IMR-90 (cell line): ENCODE measurements at regions not wholly inside any gene's neighbourhood (a gene's known extent, or its start where the extent isn't known, plus 50 kb on each side); places are given as distances from the start of the nearest gene placed in this dataset.
A peak's percentile ranks its signal among the peaks of the same experiment; 100 is the strongest.

Experiments
- ATAC-seq: fragments of 200-7000 bp; cut with Tn5 transposase; 2 replicates; pipeline ENCODE4 v1.9.1; 2020; ENCODE audit warnings: low read depth, mild to moderate bottlenecking, moderate library complexity
- BruUV-seq: library from RNA; stranded (reverse); fragments of 400-500 nt; replicated peaks from 2 replicates; lab custom pipeline; 2021; lab: Mats Ljungman, UMichigan
- CTCF ChIA-PET: fragments of 300-600 bp; formaldehyde crosslinking; extraction: SDS; loops from one replicate; lab custom pipeline; 2021; ENCODE audit warnings: antibody characterized with exemption; lab: Yijun Ruan, JAX
- POLR2A ChIA-PET: fragments of 300-600 bp; sonication (Branson Sonifier 250); formaldehyde crosslinking; loops from one replicate; lab custom pipeline; 2022; ENCODE audit warnings: antibody characterized with exemption; ENCODE audit not compliant: unreplicated experiment; lab: Charles Lee
- DNase-seq: peaks from one replicate; pipeline ENCODE4 v3.0.0; 2013
- H2AFZ ChIP-seq: replicated peaks from 2 replicates; pipeline ENCODE3; 2013; ENCODE audit warnings: low read length, mild to moderate bottlenecking; ENCODE audit not compliant: poor library complexity
- H2AK5ac ChIP-seq: 2 replicates; pipeline ENCODE4 v1.6.1; 2013; ENCODE audit warnings: low read depth, low read length, inconsistent platforms
- H2AK9ac ChIP-seq: replicated peaks from 2 replicates; pipeline ENCODE3; 2013; ENCODE audit warnings: mild to moderate bottlenecking, low read depth, low read length, moderate library complexity; ENCODE audit not compliant: poor library complexity
- H2BK120ac ChIP-seq: 2 replicates; pipeline ENCODE4 v1.6.1; 2013; ENCODE audit warnings: low read depth, low read length, inconsistent platforms
- H2BK15ac ChIP-seq: 3 replicates; pipeline ENCODE4 v1.6.1; 2013; ENCODE audit warnings: low read depth, low read length, inconsistent platforms
- H2BK20ac ChIP-seq: 2 replicates; pipeline ENCODE4 v1.6.1; 2013; ENCODE audit warnings: low read depth, mild to moderate bottlenecking, inconsistent platforms, low read length, moderate library complexity
- H2BK5ac ChIP-seq: 2 replicates; pipeline ENCODE4 v1.6.1; 2013; ENCODE audit warnings: mild to moderate bottlenecking, low read depth, low read length, inconsistent platforms; ENCODE audit not compliant: poor library complexity, severe bottlenecking
- H3K14ac ChIP-seq: replicated peaks from 2 replicates; pipeline ENCODE4 v1.6.1; 2013; ENCODE audit warnings: low read depth, low read length, inconsistent platforms
- H3K18ac ChIP-seq: 2 replicates; pipeline ENCODE4 v1.6.1; 2013; ENCODE audit warnings: low read depth, low read length, control low read depth
- H3K23ac ChIP-seq: 2 replicates; pipeline ENCODE4 v1.6.1; 2013; ENCODE audit warnings: low read depth, low read length, inconsistent platforms
- H3K27ac ChIP-seq: 2 replicates; pipeline ENCODE4 v1.5.1; 2013; ENCODE audit warnings: mild to moderate bottlenecking, control low read depth, low read length; ENCODE audit not compliant: insufficient read depth
- H3K27me3 ChIP-seq: 2 replicates; pipeline ENCODE4 v1.6.1; 2013; ENCODE audit warnings: low read length; ENCODE audit not compliant: control insufficient read depth, insufficient read depth
- H3K36me3 ChIP-seq: 2 replicates; pipeline ENCODE4 v1.6.1; 2013; ENCODE audit warnings: low read length, mixed read lengths; ENCODE audit not compliant: control insufficient read depth, insufficient read depth
- H3K4ac ChIP-seq: 2 replicates; pipeline ENCODE4 v1.6.1; 2013; ENCODE audit warnings: low read depth, low read length, inconsistent platforms
- H3K4me1 ChIP-seq: 2 replicates; pipeline ENCODE4 v1.6.1; 2013; ENCODE audit warnings: low read length, mixed read lengths; ENCODE audit not compliant: control insufficient read depth, insufficient read depth
- H3K4me2 ChIP-seq: 2 replicates; pipeline ENCODE4 v1.6.1; 2013; ENCODE audit warnings: low read depth, mild to moderate bottlenecking, control low read depth, low read length, moderate library complexity
- H3K4me3 ChIP-seq: 2 replicates; pipeline ENCODE4 v1.5.1; 2013; ENCODE audit warnings: low read depth, mild to moderate bottlenecking, control low read depth, low read length, moderate library complexity; ENCODE audit not compliant: insufficient read depth
- H3K56ac ChIP-seq: 2 replicates; pipeline ENCODE4 v1.6.1; 2013; ENCODE audit warnings: low read length, inconsistent platforms; ENCODE audit not compliant: insufficient read depth; ENCODE audit errors: extremely low read depth
- H3K79me1 ChIP-seq, 2 experiments: 2 replicates each; pipeline ENCODE4 v1.6.1; 2013; ENCODE audit warnings: low read length in 2 of 2, inconsistent platforms in 1 of 2, low read depth in 1 of 2
- H3K9ac ChIP-seq: 2 replicates; pipeline ENCODE4 v1.6.1; 2013; ENCODE audit warnings: low read depth, low read length, control low read depth
- H3K9me1 ChIP-seq: 2 replicates; pipeline ENCODE4 v1.6.1; 2013; ENCODE audit warnings: low read length, inconsistent platforms; ENCODE audit not compliant: insufficient read depth
- H3K9me3 ChIP-seq: 2 replicates; pipeline ENCODE4 v1.6.1; 2013; ENCODE audit warnings: low read length; ENCODE audit not compliant: control insufficient read depth, insufficient read depth
- H4K20me1 ChIP-seq: 2 replicates; pipeline ENCODE4 v1.6.1; 2013; ENCODE audit warnings: low read length, inconsistent platforms; ENCODE audit not compliant: insufficient read depth
- H4K5ac ChIP-seq: 2 replicates; pipeline ENCODE4 v1.6.1; 2013; ENCODE audit warnings: mild to moderate bottlenecking, low read depth, low read length, control low read depth
- H4K8ac ChIP-seq, 2 experiments: 2 replicates each; pipeline ENCODE4 v1.6.1; 2013; ENCODE audit warnings: low read depth in 2 of 2, low read length in 2 of 2, control low read depth in 1 of 2, inconsistent platforms in 1 of 2
- H4K91ac ChIP-seq: 2 replicates; pipeline ENCODE4 v1.6.1; 2013; ENCODE audit warnings: low read depth, low read length, inconsistent platforms; ENCODE audit not compliant: insufficient read depth
- BHLHE40 ChIP-seq: fragments of 150-350 bp; IDR thresholded peaks from 2 replicates; pipeline ENCODE4 v1.6.1; 2016; ENCODE audit warnings: mild to moderate bottlenecking, low read depth, low read length
- CEBPB ChIP-seq: IDR thresholded peaks from 2 replicates; pipeline ENCODE4 v1.6.1; 2012; ENCODE audit warnings: low read depth, low read length, improper control_type of control experiment
- CHD1 ChIP-seq: IDR thresholded peaks from 2 replicates; pipeline ENCODE4 v1.6.1; 2012; ENCODE audit warnings: low read depth, low read length, improper control_type of control experiment
- CTCF ChIP-seq: conservative IDR thresholded peaks from 2 replicates; pipeline ENCODE4 v1.5.1; 2012; ENCODE audit warnings: mild to moderate bottlenecking, low read depth, low read length, improper control_type of control experiment
- ELK1 ChIP-seq: fragments of 150-350 bp; IDR thresholded peaks from 2 replicates; pipeline ENCODE4 v1.6.1; 2016; ENCODE audit warnings: low read depth, mild to moderate bottlenecking, low read length, moderate library complexity, borderline replicate concordance
- FOS ChIP-seq: fragments of 150-350 bp; IDR thresholded peaks from 2 replicates; pipeline ENCODE4 v1.6.1; 2016; ENCODE audit warnings: low read depth, low read length
- MAFK ChIP-seq: IDR thresholded peaks from 2 replicates; pipeline ENCODE4 v1.6.1; 2012; ENCODE audit warnings: low read depth, low read length, improper control_type of control experiment
- MAZ ChIP-seq: IDR thresholded peaks from 2 replicates; pipeline ENCODE4 v1.6.1; 2012; ENCODE audit warnings: low read depth, mild to moderate bottlenecking, low read length, improper control_type of control experiment, moderate library complexity, borderline replicate concordance
- MXI1 ChIP-seq: IDR thresholded peaks from 2 replicates; pipeline ENCODE4 v1.6.1; 2012; ENCODE audit warnings: low read depth, mild to moderate bottlenecking, low read length, moderate library complexity, borderline replicate concordance
- NFE2L2 ChIP-seq: fragments of 150-350 bp; IDR thresholded peaks from 2 replicates; pipeline ENCODE4 v1.6.1; 2016; ENCODE audit warnings: low read depth, mild to moderate bottlenecking, low read length
- POLR2A ChIP-seq: IDR thresholded peaks from 2 replicates; pipeline ENCODE4 v1.6.1; 2012; ENCODE audit warnings: mild to moderate bottlenecking, low read depth, low read length
- RAD21 ChIP-seq: IDR thresholded peaks from 2 replicates; pipeline ENCODE4 v1.6.1; 2012; ENCODE audit warnings: low read length, improper control_type of control experiment
- RCOR1 ChIP-seq: IDR thresholded peaks from 2 replicates; pipeline ENCODE4 v1.6.1; 2012; ENCODE audit warnings: mild to moderate bottlenecking, low read length, improper control_type of control experiment; ENCODE audit not compliant: insufficient replicate concordance
- RFX5 ChIP-seq: IDR thresholded peaks from 2 replicates; pipeline ENCODE4 v1.8.0; 2012; ENCODE audit warnings: low read depth, mild to moderate bottlenecking, low read length, moderate library complexity
- SMC3 ChIP-seq: fragments of 150-350 bp; IDR thresholded peaks from 2 replicates; pipeline ENCODE4 v1.6.1; 2016; ENCODE audit warnings: low read depth, mild to moderate bottlenecking, antibody characterized with exemption, low read length, moderate library complexity
- USF2 ChIP-seq: fragments of 150-350 bp; IDR thresholded peaks from 2 replicates; pipeline ENCODE4 v1.6.1; 2017; ENCODE audit warnings: mild to moderate bottlenecking, antibody characterized with exemption, low read length, low read depth
- WGBS, 2 experiments: methylation state at CpG; one replicate each; pipeline versions ENCODE4 v1.1.5 to v1.1.7; 2013; ENCODE audit warnings: missing lambda C conversion rate in 2 of 2; ENCODE audit not compliant: insufficient read length in 1 of 2; ENCODE audit errors: extremely low coverage in 2 of 2; 5-methylcytosine and 5-hydroxymethylcytosine counted together
- dilution Hi-C: fragments of 300-500 bp; cut with HindIII; formaldehyde crosslinking; loops from one replicate; pipeline ENCODE4 v1.14.3; 2018; ENCODE audit warnings: low sequenced_read_pairs; ENCODE audit not compliant: unreplicated experiment
- in situ Hi-C: fragments of 300-500 bp; cut with MboI; formaldehyde crosslinking; loops from 3 replicates; pipeline ENCODE4 v1.14.3; 2019; ENCODE audit warnings: low sequenced_read_pairs, inconsistent platforms, mixed read lengths
- intact Hi-C: fragments of 100-400 bp; cut with micrococcal nuclease; formaldehyde crosslinking; loops from 2 replicates; pipeline ENCODE4 v1.10.0; 2022

- H2BK15ac ChIP-seq: no peak overlapping the region
- H4K20me1 ChIP-seq: no peaks in the 10 kb centered on the region
- ChIA-PET POLR2A (no interaction called here), CTCF (no interaction called here)
- in situ Hi-C loops: no loop called here
- no peak overlapping the region for H3K4ac ChIP-seq
- no peak overlapping the region for H3K56ac ChIP-seq
- BruUV-seq: no TSS peak
- H4K91ac ChIP-seq: no peak overlapping the region
- peak; percentile 62 for ATAC-seq
- H3K9me3 ChIP-seq: no peaks in the 10 kb centered on the region
- H3K23ac ChIP-seq: no peak overlapping the region
- no peak overlapping the region for H2AK5ac ChIP-seq
- H3K36me3 ChIP-seq: no peaks in the 10 kb centered on the region
- TF ChIP-seq USF2 (no peak), BHLHE40 (no peak), CEBPB (no peak), MXI1 (no peak), FOS (no peak), NFE2L2 (no peak), POLR2A (no peak), CHD1 (no peak), ELK1 (no peak), RCOR1 (no peak), MAFK (no peak), MAZ (no peak), SMC3 (no peak), CTCF (no peak), RAD21 (no peak), RFX5 (no peak)
- no peak overlapping the region for H3K4me3 ChIP-seq
- H3K27me3 ChIP-seq: no peaks in the 10 kb centered on the region
- peak; percentile 10 for DNase-seq
- H3K18ac ChIP-seq: no peak overlapping the region
- no peak overlapping the region for H2BK120ac ChIP-seq
- H3K27ac ChIP-seq: no peak overlapping the region
- no peak overlapping the region for H3K9ac ChIP-seq
- no peak overlapping the region for H4K8ac ChIP-seq
- H3K14ac ChIP-seq: no peak overlapping the region
- no peak overlapping the region for H2AK9ac ChIP-seq
- intact Hi-C loops: no loop called here
- H3K79me1 ChIP-seq: no peaks in the 10 kb centered on the region
- no peaks in the 10 kb centered on the region for H3K4me1 ChIP-seq
- no peak overlapping the region for H2AFZ ChIP-seq
- dilution Hi-C loops: no loop called here
- no peaks in the 10 kb centered on the region for H3K9me1 ChIP-seq
- no peak overlapping the region for H2BK20ac ChIP-seq
- no peak overlapping the region for H3K4me2 ChIP-seq
- H2BK5ac ChIP-seq: no peak overlapping the region
- WGBS, 2 experiments: no CpG with 5 or more reads among the region's 2 CpGs
- H4K5ac ChIP-seq: no peak overlapping the region
These were observed 617.5 kb downstream of the TBL1XR1 start for GRCh38 chr3:176579711-176580185.
